OCI-LY7 (cell line): ENCODE measurements at regions not wholly inside any gene's neighbourhood (a gene's known extent, or its start where the extent isn't known, plus 50 kb on each side); places are given as distances from the start of the nearest gene placed in this dataset.

ENCODE experiments used
- BruUV-seq: library from RNA; stranded (reverse); fragments of 400-500 nt; replicated peaks from 2 replicates; lab custom pipeline; 2021; lab: Mats Ljungman, UMichigan
- CTCF ChIA-PET: fragments of 300-600 bp; sonication (Branson Sonifier 250); formaldehyde crosslinking; loops from one replicate; lab custom pipeline; 2022; ENCODE audit warnings: antibody characterized with exemption; ENCODE audit not compliant: unreplicated experiment; lab: Charles Lee
- POLR2A ChIA-PET: fragments of 300-600 bp; sonication (Branson Sonifier 250); formaldehyde crosslinking; loops from one replicate; lab custom pipeline; 2022; ENCODE audit warnings: antibody characterized with exemption; lab: Charles Lee
- DNase-seq: peaks from one replicate; pipeline ENCODE4 v3.0.0-alpha.2; 2015; ENCODE audit warnings: low spot score
- H2AFZ ChIP-seq: fragments of 200-600 bp; sonication (generic), shearing (Covaris generic); 2 replicates; pipeline ENCODE4 v1.6.1; 2014; ENCODE audit warnings: mild to moderate bottlenecking, antibody characterized with exemption, low read length, moderate library complexity
- H3K27ac ChIP-seq: fragments of 200-600 bp; sonication (generic); 2 replicates; pipeline ENCODE4 v1.5.1; 2014; ENCODE audit warnings: mixed run types, low read depth, mild to moderate bottlenecking, moderate library complexity, low read length, inconsistent platforms; ENCODE audit not compliant: poor library complexity, severe bottlenecking
- H3K36me3 ChIP-seq: fragments of 200-600 bp; sonication (generic); 2 replicates; pipeline ENCODE4 v1.6.1; 2014; ENCODE audit warnings: mild to moderate bottlenecking, antibody characterized with exemption, low read length, moderate library complexity, mixed read lengths; ENCODE audit not compliant: insufficient read depth
- H3K4me1 ChIP-seq: fragments of 200-600 bp; sonication (generic); 2 replicates; pipeline ENCODE4 v1.5.1; 2014; ENCODE audit warnings: mild to moderate bottlenecking, low read length; ENCODE audit not compliant: insufficient read depth, poor library complexity, severe bottlenecking
- H3K4me2 ChIP-seq: fragments of 200-600 bp; sonication (generic); 2 replicates; pipeline ENCODE4 v1.6.1; 2014; ENCODE audit warnings: mild to moderate bottlenecking, low read length
- H3K4me3 ChIP-seq: fragments of 200-600 bp; sonication (generic); 2 replicates; pipeline ENCODE4 v1.5.1; 2014; ENCODE audit warnings: mild to moderate bottlenecking, low read depth, low read length; ENCODE audit not compliant: poor library complexity, severe bottlenecking
- H3K79me2 ChIP-seq: fragments of 200-600 bp; sonication (generic); 2 replicates; pipeline ENCODE4 v1.6.1; 2016; ENCODE audit warnings: low read depth, mild to moderate bottlenecking, low read length, moderate library complexity, mixed read lengths; ENCODE audit not compliant: insufficient read depth
- H3K9me2 ChIP-seq: fragments of 200-600 bp; sonication (generic); 2 replicates; pipeline ENCODE4 v1.6.1; 2016; ENCODE audit warnings: mild to moderate bottlenecking, low read length, mixed read lengths; ENCODE audit not compliant: insufficient read depth
- H3K9me3 ChIP-seq: fragments of 200-600 bp; sonication (generic); 2 replicates; pipeline ENCODE4 v1.6.1; 2014; ENCODE audit warnings: mild to moderate bottlenecking, mixed run types, low read length, mixed read lengths
- H4K20me1 ChIP-seq: fragments of 200-600 bp; sonication (generic); 2 replicates; pipeline ENCODE4 v1.6.1; 2014; ENCODE audit warnings: mild to moderate bottlenecking, antibody characterized with exemption, low read length, moderate library complexity, mixed read lengths; ENCODE audit not compliant: insufficient read depth
- CTCF ChIP-seq: fragments of 200-600 bp; sonication (generic); conservative IDR thresholded peaks from 2 replicates; pipeline ENCODE4 v1.5.1; 2014; ENCODE audit warnings: mild to moderate bottlenecking, antibody characterized with exemption, low read length, moderate library complexity, mixed read lengths
- EZH2phosphoT487 ChIP-seq: fragments of 200-600 bp; sonication (generic); IDR thresholded peaks from 2 replicates; pipeline ENCODE4 v1.6.1; 2018; ENCODE audit warnings: low read depth, borderline replicate concordance, mild to moderate bottlenecking, mixed run types, antibody characterized with exemption, low read length, moderate library complexity, mixed read lengths
- intact Hi-C: fragments of 100-400 bp; cut with micrococcal nuclease; formaldehyde crosslinking; loops from one replicate; pipeline ENCODE4 v1.10.0; 2022; ENCODE audit not compliant: unreplicated experiment

- intact Hi-C loops: no loop called here
Measured at GRCh38 chr4:160848489-160848888, 1315.3 kb downstream of the FSTL5 start.

GRCh38 chr4:160848901-160849760, 1314.7 kb downstream of the FSTL5 start:
- no peak for TF ChIP-seq EZH2phosphoT487
- no peak for TF ChIP-seq CTCF
- Histone ChIP-seq H3K4me1 (no peaks in the 10 kb centered on the region), H3K9me2 (no peaks in the 10 kb centered on the region), H3K79me2 (no peaks in the 10 kb centered on the region), H3K36me3 (no peaks in the 10 kb centered on the region), H3K4me3 (no peak overlapping the region), H3K27ac (no peak overlapping the region), H3K4me2 (no peak overlapping the region), H2AFZ (no peak overlapping the region), H4K20me1 (no peaks in the 10 kb centered on the region), H3K9me3 (no peaks in the 10 kb centered on the region)
- no peak for DNase-seq
- CTCF ChIA-PET: no interaction called here
- BruUV-seq: no TSS peak
- intact Hi-C loops: no loop called here
- POLR2A ChIA-PET: no interaction called here

More at GRCh38 chr4:160848489-160848888, 1315.3 kb downstream of the FSTL5 start:
- CTCF ChIA-PET: no interaction called here
- H2AFZ ChIP-seq: no peak overlapping the region
- no peaks in the 10 kb centered on the region for H3K4me1 ChIP-seq
- H3K27ac ChIP-seq: no peak overlapping the region
- no peaks in the 10 kb centered on the region for H3K36me3 ChIP-seq
- H3K9me2 ChIP-seq: no peaks in the 10 kb centered on the region
- no peaks in the 10 kb centered on the region for H4K20me1 ChIP-seq
- BruUV-seq: no TSS peak
- H3K79me2 ChIP-seq: no peaks in the 10 kb centered on the region
- TF ChIP-seq EZH2phosphoT487 (no peak), CTCF (no peak)
- DNase-seq: no peak
- POLR2A ChIA-PET: interaction anchor here (0.7 kb wide), 1 partner anchor 1034 kb away, joined by 3 read pairs; no protein-coding TSS in a partner anchor
- H3K4me2 ChIP-seq: no peak overlapping the region
- H3K4me3 ChIP-seq: no peak overlapping the region
- no peaks in the 10 kb centered on the region for H3K9me3 ChIP-seq

- CTCF ChIA-PET: no interaction called here
- no peaks in the 10 kb centered on the region for H3K79me2 ChIP-seq
Measured at GRCh38 chr4:160864253-160864652, 1299.5 kb downstream of the FSTL5 start.

More at GRCh38 chr4:160864253-160864652, 1299.5 kb downstream of the FSTL5 start:
- POLR2A ChIA-PET: interaction anchor here (1.3 kb wide), 1 partner anchor 13 kb away, joined by 4 read pairs; no protein-coding TSS in a partner anchor
- H2AFZ ChIP-seq: no peak overlapping the region
- H3K4me3 ChIP-seq: no peak overlapping the region
- TF ChIP-seq CTCF: no peak
- no peak for TF ChIP-seq EZH2phosphoT487
- no peaks in the 10 kb centered on the region for H3K9me3 ChIP-seq
- H3K4me2 ChIP-seq: no peak overlapping the region
- intact Hi-C loops: no loop called here
- no peaks in the 10 kb centered on the region for H4K20me1 ChIP-seq
- BruUV-seq: no TSS peak
- H3K9me2 ChIP-seq: no peaks in the 10 kb centered on the region
- H3K27ac ChIP-seq: no peak overlapping the region
- H3K4me1 ChIP-seq: no peaks in the 10 kb centered on the region
- no peaks in the 10 kb centered on the region for H3K36me3 ChIP-seq
- no peak for DNase-seq
